DND-41 (cell line): ENCODE measurements at regions not wholly inside any gene's neighbourhood (a gene's known extent, or its start where the extent isn't known, plus 50 kb on each side); places are given as distances from the start of the nearest gene placed in this dataset.

ENCODE experiments used
- CTCF ChIP-seq: IDR thresholded peaks from 2 replicates; pipeline ENCODE4 v1.5.1; 2012; ENCODE audit warnings: borderline replicate concordance, low read length, moderate library complexity, mild to moderate bottlenecking; ENCODE audit not compliant: poor library complexity, severe bottlenecking; ENCODE audit errors: extremely low read depth
- EZH2 ChIP-seq: IDR thresholded peaks from 3 replicates; pipeline ENCODE4 v1.6.1; 2012; ENCODE audit warnings: borderline replicate concordance, low read depth, mild to moderate bottlenecking, moderate library complexity, low read length, inconsistent platforms; ENCODE audit not compliant: severe bottlenecking

GRCh38 chr11:91046261-91046660, 823.4 kb upstream of the CHORDC1 start:
- no peak for TF ChIP-seq CTCF
- no peak for TF ChIP-seq EZH2
